ENCODE measurements at regions not wholly inside any gene's neighbourhood (a gene's known extent, or its start where the extent isn't known, plus 50 kb on each side); places are given as distances from the start of the nearest gene placed in this dataset.

DNA sequence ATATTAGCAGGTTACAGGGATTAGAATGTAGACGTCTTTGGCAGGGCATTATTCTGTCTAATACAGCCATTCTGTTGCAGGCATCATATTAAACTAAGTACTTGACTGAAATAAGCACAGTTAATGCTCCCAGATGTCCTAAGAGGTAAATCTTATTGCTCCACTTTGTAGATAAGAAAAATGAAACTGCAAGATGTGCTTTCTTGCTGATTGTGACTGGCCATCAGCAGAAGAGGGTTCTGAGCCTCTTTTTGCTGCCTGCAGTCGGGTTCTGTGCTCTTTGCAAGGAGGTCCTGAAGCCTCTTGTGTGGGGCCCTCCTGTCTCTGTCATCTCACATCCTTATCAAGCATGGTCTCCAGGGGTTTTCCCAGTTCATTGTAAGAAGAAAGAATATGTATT, 167.1 kb downstream of the KCNJ2 start:
- no peak for DNase-seq (ENCODE audit: low read depth, low spot score)
- Histone ChIP-seq H3K4me2 (ENCODE audit: control insufficient read depth, extremely low read depth, insufficient read depth, low read depth, low read length) (no peak overlapping the region), H2AFZ (ENCODE audit: control insufficient read depth, low read length) (no peak overlapping the region), H4K20me1 (ENCODE audit: control insufficient read depth, extremely low read depth, insufficient read depth, low read length) (no peaks in the 10 kb centered on the region), H3K27ac (ENCODE audit: control insufficient read depth, insufficient read depth, low read length) (no peak overlapping the region), H3K9me1 (ENCODE audit: control insufficient read depth, extremely low read depth, insufficient read depth, low read length) (no peaks in the 10 kb centered on the region), H3K27me3 (ENCODE audit: control insufficient read depth, extremely low read depth, insufficient read depth, low read length) (no peaks in the 10 kb centered on the region), H3K4me1 (ENCODE audit: control insufficient read depth, extremely low read depth, insufficient read depth, low read length) (no peaks in the 10 kb centered on the region), H3K9ac (ENCODE audit: control insufficient read depth, extremely low read depth, insufficient read depth, low read length) (no peak overlapping the region), H3K36me3 (ENCODE audit: control insufficient read depth in 2 of 2, extremely low read depth in 1 of 2, insufficient read depth in 2 of 2, low read length in 2 of 2) (no peaks in the 10 kb centered on the region), H3K79me2 (ENCODE audit: control insufficient read depth, insufficient read depth, low read length) (no peaks in the 10 kb centered on the region), H3K4me3 (ENCODE audit: control insufficient read depth in 2 of 3, extremely low read depth in 1 of 3, insufficient read depth in 2 of 3, low read depth in 1 of 3, low read length in 3 of 3) (no peak overlapping the region), H3K9me3 (ENCODE audit: control insufficient read depth, low read depth, low read length) (no peaks in the 10 kb centered on the region)
- FAIRE-seq: no peak
- dilution Hi-C loops (cut with MboI; ENCODE audit: extremely low pct_ligation_motif_present, low sequenced_read_pairs): no loop called here
- TF ChIP-seq EZH2 (IDR thresholded peaks at IDR 0.05; ENCODE audit: low read length): no peak
- TF ChIP-seq, protein P1, sequence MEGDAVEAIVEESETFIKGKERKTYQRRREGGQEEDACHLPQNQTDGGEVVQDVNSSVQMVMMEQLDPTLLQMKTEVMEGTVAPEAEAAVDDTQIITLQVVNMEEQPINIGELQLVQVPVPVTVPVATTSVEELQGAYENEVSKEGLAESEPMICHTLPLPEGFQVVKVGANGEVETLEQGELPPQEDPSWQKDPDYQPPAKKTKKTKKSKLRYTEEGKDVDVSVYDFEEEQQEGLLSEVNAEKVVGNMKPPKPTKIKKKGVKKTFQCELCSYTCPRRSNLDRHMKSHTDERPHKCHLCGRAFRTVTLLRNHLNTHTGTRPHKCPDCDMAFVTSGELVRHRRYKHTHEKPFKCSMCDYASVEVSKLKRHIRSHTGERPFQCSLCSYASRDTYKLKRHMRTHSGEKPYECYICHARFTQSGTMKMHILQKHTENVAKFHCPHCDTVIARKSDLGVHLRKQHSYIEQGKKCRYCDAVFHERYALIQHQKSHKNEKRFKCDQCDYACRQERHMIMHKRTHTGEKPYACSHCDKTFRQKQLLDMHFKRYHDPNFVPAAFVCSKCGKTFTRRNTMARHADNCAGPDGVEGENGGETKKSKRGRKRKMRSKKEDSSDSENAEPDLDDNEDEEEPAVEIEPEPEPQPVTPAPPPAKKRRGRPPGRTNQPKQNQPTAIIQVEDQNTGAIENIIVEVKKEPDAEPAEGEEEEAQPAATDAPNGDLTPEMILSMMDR (optimal IDR thresholded peaks at IDR 0.05 in 1 of 3, IDR thresholded peaks at IDR 0.05 in 1 of 3, conservative IDR thresholded peaks at IDR 0.05 in 1 of 3; ENCODE audit: extremely low read depth in 1 of 3, insufficient read depth in 2 of 3, low read length in 3 of 3): no peak

DNA sequence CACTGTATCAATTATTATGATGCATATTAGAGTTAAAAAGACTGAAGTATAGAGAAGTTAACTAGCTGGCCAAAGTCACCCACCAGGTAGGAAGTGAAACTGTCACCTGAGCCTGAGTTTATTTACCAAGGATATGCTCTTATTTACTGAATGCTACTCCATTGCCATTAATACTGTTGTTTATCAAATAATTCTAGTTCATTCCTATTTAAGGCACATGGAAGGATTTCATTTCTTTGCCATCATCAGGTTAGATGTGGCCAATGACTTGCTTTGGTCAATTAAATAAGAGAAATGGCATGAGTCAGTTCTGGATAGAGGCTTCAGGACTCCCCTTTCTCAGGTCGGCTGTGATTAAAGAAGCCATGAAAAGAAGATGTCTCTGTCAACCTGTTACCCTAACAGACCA, 169.6 kb downstream of the KCNJ2 start:
- FAIRE-seq (no peak), DNase-seq (ENCODE audit: low read depth, low spot score) (no peak)
- Histone ChIP-seq H3K4me3 (ENCODE audit: control insufficient read depth in 2 of 3, extremely low read depth in 1 of 3, insufficient read depth in 2 of 3, low read depth in 1 of 3, low read length in 3 of 3) (no peak overlapping the region), H3K36me3 (ENCODE audit: control insufficient read depth in 2 of 2, extremely low read depth in 1 of 2, insufficient read depth in 2 of 2, low read length in 2 of 2) (no peaks in the 10 kb centered on the region), H3K27me3 (ENCODE audit: control insufficient read depth, extremely low read depth, insufficient read depth, low read length) (no peaks in the 10 kb centered on the region), H3K9me3 (ENCODE audit: control insufficient read depth, low read depth, low read length) (no peaks in the 10 kb centered on the region), H3K79me2 (ENCODE audit: control insufficient read depth, insufficient read depth, low read length) (no peaks in the 10 kb centered on the region), H3K9ac (ENCODE audit: control insufficient read depth, extremely low read depth, insufficient read depth, low read length) (no peak overlapping the region), H3K4me1 (ENCODE audit: control insufficient read depth, extremely low read depth, insufficient read depth, low read length) (no peaks in the 10 kb centered on the region), H4K20me1 (ENCODE audit: control insufficient read depth, extremely low read depth, insufficient read depth, low read length) (no peaks in the 10 kb centered on the region), H3K27ac (ENCODE audit: control insufficient read depth, insufficient read depth, low read length) (no peak overlapping the region), H2AFZ (ENCODE audit: control insufficient read depth, low read length) (no peak overlapping the region), H3K9me1 (ENCODE audit: control insufficient read depth, extremely low read depth, insufficient read depth, low read length) (no peaks in the 10 kb centered on the region), H3K4me2 (ENCODE audit: control insufficient read depth, extremely low read depth, insufficient read depth, low read depth, low read length) (no peak overlapping the region)
- no peak for TF ChIP-seq EZH2 (IDR thresholded peaks at IDR 0.05; ENCODE audit: low read length)
- TF ChIP-seq, protein P1 (optimal IDR thresholded peaks at IDR 0.05 in 1 of 3, IDR thresholded peaks at IDR 0.05 in 1 of 3, conservative IDR thresholded peaks at IDR 0.05 in 1 of 3; ENCODE audit: extremely low read depth in 1 of 3, insufficient read depth in 2 of 3, low read length in 3 of 3): no peak
- dilution Hi-C loops (cut with MboI; ENCODE audit: extremely low pct_ligation_motif_present, low sequenced_read_pairs): no loop called here

Data from keratinocyte (primary cell).